Dermis microvascular lymphatic vessel endothelial cell (primary cell): ENCODE measurements at regions not wholly inside any gene's neighbourhood (a gene's known extent, or its start where the extent isn't known, plus 50 kb on each side); places are given as distances from the start of the nearest gene placed in this dataset.
"Not testable (repeated sequence)": the region's sequence is repeated elsewhere in the genome, so short reads cannot be mapped to it uniquely, and the experiment has no call there.

Experiments used
- DNase-seq, 2 donors: peaks; one replicate each; pipeline versions ENCODE4 v3.0.0 to v3.0.0-alpha.2; 2010; ENCODE audit warnings: low read depth in 2 of 2

GRCh38 chr13:90896002-90896401 lies 451.5 kb upstream of the MIR17HG start:
- DNase-seq = no peak

- DNase-seq = no peak
These were observed 448.7 kb upstream of the MIR17HG start for GRCh38 chr13:90898811-90899210.

- no peak for DNase-seq
These were observed 448.1 kb upstream of the MIR17HG start for GRCh38 chr13:90899416-90899815.

- DNase-seq = no peak
These were observed 445.2 kb upstream of the MIR17HG start for GRCh38 chr13:90902255-90902654.

- no peak for DNase-seq
These were observed 440.9 kb upstream of the MIR17HG start for GRCh38 chr13:90906554-90906953.

GRCh38 chr13:90908792-90909191 lies 438.7 kb upstream of the MIR17HG start:
- no peak for DNase-seq

GRCh38 chr13:90910018-90910639 lies 437.4 kb upstream of the MIR17HG start:
- no peak for DNase-seq

GRCh38 chr13:90912247-90912646 lies 435.2 kb upstream of the MIR17HG start:
- no peak for DNase-seq

- DNase-seq = no peak
These were observed 429.0 kb upstream of the MIR17HG start for GRCh38 chr13:90918536-90918935.

- DNase-seq = no peak
These were observed 428.3 kb upstream of the MIR17HG start for GRCh38 chr13:90919153-90919552.

- DNase-seq = no peak
These were observed 421.0 kb upstream of the MIR17HG start for GRCh38 chr13:90926459-90926858.

GRCh38 chr13:90928109-90928508 lies 419.4 kb upstream of the MIR17HG start:
- no peak for DNase-seq

GRCh38 chr13:90933097-90933826 lies 414.2 kb upstream of the MIR17HG start:
- peak in 1 of 2 donors; percentile 10 for DNase-seq

GRCh38 chr13:90934741-90935140 lies 412.7 kb upstream of the MIR17HG start:
- no peak for DNase-seq

- DNase-seq = no peak
These were observed 408.6 kb upstream of the MIR17HG start for GRCh38 chr13:90938848-90939247.

GRCh38 chr13:90943946-90944345 lies 403.5 kb upstream of the MIR17HG start:
- DNase-seq = no peak

- not testable (repeated sequence) for DNase-seq
These were observed 402.3 kb upstream of the MIR17HG start for GRCh38 chr13:90945146-90945545.

GRCh38 chr13:90946125-90946524 lies 401.4 kb upstream of the MIR17HG start:
- not testable (repeated sequence) for DNase-seq

- DNase-seq = no peak
These were observed 399.5 kb upstream of the MIR17HG start for GRCh38 chr13:90947976-90948375.

GRCh38 chr13:90950160-90950559 lies 397.3 kb upstream of the MIR17HG start:
- DNase-seq = no peak

- DNase-seq = no peak
These were observed 395.8 kb upstream of the MIR17HG start for GRCh38 chr13:90951663-90952062.

- DNase-seq = no peak
These were observed 395.2 kb upstream of the MIR17HG start for GRCh38 chr13:90952326-90952725.

GRCh38 chr13:90954605-90955195 lies 392.8 kb upstream of the MIR17HG start:
- DNase-seq = no peak
